ENCODE measurements at regions not wholly inside any gene's neighbourhood (a gene's known extent, or its start where the extent isn't known, plus 50 kb on each side); places are given as distances from the start of the nearest gene placed in this dataset.

GRCh38 chr5:173835131-173835530, 53.0 kb upstream of the CPEB4 start:
- no peak for DNase-seq

DNA sequence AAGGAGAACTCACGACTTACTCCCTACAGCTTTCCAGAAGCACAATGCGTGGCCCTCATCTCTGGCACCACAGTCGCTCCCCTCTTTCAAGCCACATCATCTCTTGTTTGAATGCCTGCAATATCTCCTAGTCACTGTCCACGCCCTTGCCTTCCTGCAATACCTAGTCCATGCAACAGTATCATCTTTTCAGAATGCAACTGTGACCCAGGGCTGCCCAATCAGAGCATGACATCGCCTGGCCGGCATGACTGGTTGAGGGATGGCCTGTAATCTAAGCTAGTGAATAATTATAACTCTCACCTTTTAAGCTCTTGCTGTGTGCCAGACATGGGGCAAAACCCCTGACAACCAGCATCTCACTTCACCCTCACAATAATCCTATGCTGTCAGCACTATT, 52.5 kb upstream of the CPEB4 start:
- no peak for DNase-seq

DNA sequence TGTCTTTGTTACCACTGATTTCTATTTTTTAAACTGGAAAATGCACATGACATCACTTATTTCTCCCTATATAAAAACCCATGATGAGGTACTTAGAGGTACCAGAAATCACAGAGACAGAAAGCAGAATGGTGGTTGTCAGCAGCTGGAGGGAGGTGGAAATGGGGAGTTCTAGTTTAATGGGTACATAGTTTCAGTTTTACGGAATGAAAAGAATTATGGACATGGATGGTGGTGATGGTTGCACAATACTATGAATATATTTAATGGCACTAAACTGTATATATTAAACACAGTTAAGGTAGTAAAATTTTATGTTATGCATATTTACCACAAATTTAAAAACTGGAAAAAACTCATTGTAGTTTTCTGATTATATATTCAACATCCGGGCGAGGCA, 50.5 kb upstream of the CPEB4 start:
- DNase-seq = no peak

Data from NCI-H748 treated with DMSO at 0.1 percent for 48 hours (cell line).